ENCODE measurements at regions not wholly inside any gene's neighbourhood (a gene's known extent, or its start where the extent isn't known, plus 50 kb on each side); places are given as distances from the start of the nearest gene placed in this dataset.

- H3K4me1 Mint-ChIP-seq: no peaks in the 10 kb centered on the region
- no peak overlapping the region for H3K4me3 Mint-ChIP-seq
- no peaks in the 10 kb centered on the region for H3K36me3 Mint-ChIP-seq (ENCODE audit: low read depth)
- no peak for DNase-seq
- no peak for TF ChIP-seq CTCF (IDR thresholded peaks at IDR 0.05)
- H3K9me3 Mint-ChIP-seq: peaks cover 8% of the 10 kb centered on the region
- no peak overlapping the region for H3K27ac Mint-ChIP-seq
- peaks cover 4% of the 10 kb centered on the region for H3K27me3 Mint-ChIP-seq (ENCODE audit: low read depth, poor library complexity)
These were observed 159.7 kb upstream of the CDH20 start for GRCh38 chr18:61173554-61173953.

- DNase-seq: no peak
- Mint-ChIP-seq H3K4me1 (no peaks in the 10 kb centered on the region), H3K36me3 (ENCODE audit: low read depth) (no peaks in the 10 kb centered on the region), H3K4me3 (no peak overlapping the region), H3K27ac (no peak overlapping the region), H3K9me3 (no peaks in the 10 kb centered on the region), H3K27me3 (ENCODE audit: low read depth, poor library complexity) (no peaks in the 10 kb centered on the region)
- TF ChIP-seq CTCF (IDR thresholded peaks at IDR 0.05): no peak
These were observed 149.4 kb upstream of the CDH20 start for GRCh38 chr18:61183798-61184197.

GRCh38 chr18:61187971-61188370, 145.3 kb upstream of the CDH20 start:
- no peak overlapping the region for H3K27ac Mint-ChIP-seq
- H3K4me3 Mint-ChIP-seq: no peak overlapping the region
- no peak for DNase-seq
- no peak for TF ChIP-seq CTCF (IDR thresholded peaks at IDR 0.05)
- H3K36me3 Mint-ChIP-seq (ENCODE audit: low read depth): no peaks in the 10 kb centered on the region
- no peaks in the 10 kb centered on the region for H3K9me3 Mint-ChIP-seq
- no peaks in the 10 kb centered on the region for H3K4me1 Mint-ChIP-seq
- peaks cover 4% of the 10 kb centered on the region for H3K27me3 Mint-ChIP-seq (ENCODE audit: low read depth, poor library complexity)

DNA sequence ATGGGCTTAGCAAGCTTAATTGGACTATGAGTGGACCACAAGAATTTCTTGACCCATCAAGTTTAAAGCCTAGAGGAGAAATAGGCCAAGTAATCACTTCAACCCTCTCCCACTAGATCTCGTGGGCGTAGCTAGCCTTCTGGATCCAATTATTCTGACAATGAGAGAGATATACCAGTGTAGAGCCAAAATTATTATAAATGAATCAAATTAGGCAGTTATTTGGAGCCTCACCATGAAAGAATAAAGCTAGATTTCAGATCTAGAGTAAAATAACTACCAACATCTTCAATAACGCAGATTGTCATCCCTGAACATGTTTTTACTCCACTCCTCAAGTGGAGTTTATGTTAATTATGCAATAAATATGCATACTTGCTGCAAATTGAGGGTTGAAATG, 143.9 kb upstream of the CDH20 start:
- no peak for DNase-seq
- Mint-ChIP-seq H3K36me3 (ENCODE audit: low read depth) (no peaks in the 10 kb centered on the region), H3K27ac (no peak overlapping the region), H3K9me3 (no peaks in the 10 kb centered on the region), H3K4me3 (no peak overlapping the region), H3K4me1 (no peaks in the 10 kb centered on the region), H3K27me3 (ENCODE audit: low read depth, poor library complexity) (peaks cover 4% of the 10 kb centered on the region)
- no peak for TF ChIP-seq CTCF (IDR thresholded peaks at IDR 0.05)

DNA sequence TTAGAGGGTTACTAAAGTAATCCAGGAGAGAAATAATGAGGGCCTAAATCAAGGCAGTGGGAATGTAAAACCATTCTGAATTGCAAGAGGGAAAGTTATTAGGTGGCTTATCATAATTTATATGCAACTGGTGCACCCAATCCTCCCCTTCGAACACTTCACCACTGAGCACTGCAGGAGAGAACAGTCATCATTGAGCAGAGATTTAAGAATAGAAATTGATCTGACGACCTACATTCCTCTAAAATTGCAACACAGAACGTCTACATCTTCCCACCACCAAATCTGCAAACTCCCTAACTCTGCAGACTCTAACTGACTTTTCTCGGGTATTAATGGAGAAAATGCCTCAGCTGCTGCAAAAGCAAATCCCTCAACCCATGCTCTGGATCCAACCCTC, 138.5 kb upstream of the CDH20 start:
- H3K27me3 Mint-ChIP-seq (ENCODE audit: low read depth, poor library complexity): peaks cover 9% of the 10 kb centered on the region
- no peak overlapping the region for H3K27ac Mint-ChIP-seq
- no peaks in the 10 kb centered on the region for H3K9me3 Mint-ChIP-seq
- no peak for TF ChIP-seq CTCF (IDR thresholded peaks at IDR 0.05)
- no peaks in the 10 kb centered on the region for H3K36me3 Mint-ChIP-seq (ENCODE audit: low read depth)
- H3K4me3 Mint-ChIP-seq: no peak overlapping the region
- no peaks in the 10 kb centered on the region for H3K4me1 Mint-ChIP-seq
- no peak for DNase-seq

GRCh38 chr18:61196750-61197149, 136.5 kb upstream of the CDH20 start:
- H3K27me3 Mint-ChIP-seq (ENCODE audit: low read depth, poor library complexity): peaks cover 9% of the 10 kb centered on the region
- DNase-seq: no peak
- H3K9me3 Mint-ChIP-seq: no peaks in the 10 kb centered on the region
- no peak overlapping the region for H3K27ac Mint-ChIP-seq
- no peaks in the 10 kb centered on the region for H3K36me3 Mint-ChIP-seq (ENCODE audit: low read depth)
- H3K4me3 Mint-ChIP-seq: no peak overlapping the region
- H3K4me1 Mint-ChIP-seq: no peaks in the 10 kb centered on the region
- no peak for TF ChIP-seq CTCF (IDR thresholded peaks at IDR 0.05)
